Activated CD4-positive, alpha-beta memory T cell treated with anti-CD3 and anti-CD28 coated beads, Interleukin-2, amount 10 ng/mL, durations not matched to agents 7 days and 5 days (primary cell): ENCODE measurements at regions not wholly inside any gene's neighbourhood (a gene's known extent, or its start where the extent isn't known, plus 50 kb on each side); places are given as distances from the start of the nearest gene placed in this dataset.
"Not testable (repeated sequence)": the region's sequence is repeated elsewhere in the genome, so short reads cannot be mapped to it uniquely, and the experiment has no call there.

Source experiments
- CTCF ChIA-PET: fragments of 350-600 bp; sonication (Branson Sonifier 250); formaldehyde crosslinking; loops from one replicate; lab custom pipeline; 2021; ENCODE audit warnings: antibody characterized with exemption, inconsistent platforms; lab: Charles Lee
- POLR2A ChIA-PET: fragments of 350-600 bp; sonication (Branson Sonifier 250); formaldehyde crosslinking; loops from one replicate; lab custom pipeline; 2021; ENCODE audit warnings: antibody characterized with exemption; lab: Charles Lee
- DNase-seq: peaks from one replicate; pipeline ENCODE4 v3.0.0-alpha.2; 2020
- H3K27ac Mint-ChIP-seq: one replicate; pipeline ENCODE4 v1.8.0; 2021; ENCODE audit warnings: mild to moderate bottlenecking, mixed read lengths
- H3K27me3 Mint-ChIP-seq: one replicate; pipeline ENCODE4 v1.8.0; 2021; ENCODE audit warnings: mixed read lengths
- H3K36me3 Mint-ChIP-seq: one replicate; pipeline ENCODE4 v1.8.0; 2021; ENCODE audit warnings: low read depth, mixed read lengths
- H3K4me1 Mint-ChIP-seq: one replicate; pipeline ENCODE4 v1.8.0; 2021; ENCODE audit warnings: mixed read lengths
- H3K4me3 Mint-ChIP-seq: one replicate; pipeline ENCODE4 v1.8.0; 2021; ENCODE audit warnings: mild to moderate bottlenecking, mixed read lengths
- H3K9me3 Mint-ChIP-seq: one replicate; pipeline ENCODE4 v1.8.0; 2021; ENCODE audit warnings: mixed read lengths

GRCh38 chrX:13190051-13190450 lies 129.8 kb downstream of the ATXN3L start:
- Mint-ChIP-seq H3K4me1 (no peaks in the 10 kb centered on the region), H3K9me3 (no peaks in the 10 kb centered on the region), H3K4me3 (no peak overlapping the region), H3K27ac (no peak overlapping the region), H3K27me3 (no peaks in the 10 kb centered on the region), H3K36me3 (no peaks in the 10 kb centered on the region)
- CTCF ChIA-PET = no interaction called here
- POLR2A ChIA-PET = no interaction called here
- no peak for DNase-seq

- H3K27ac Mint-ChIP-seq = no peak overlapping the region
- no peaks in the 10 kb centered on the region for H3K27me3 Mint-ChIP-seq
- POLR2A ChIA-PET = no interaction called here
- no peaks in the 10 kb centered on the region for H3K4me1 Mint-ChIP-seq
- H3K36me3 Mint-ChIP-seq = peaks cover 1% of the 10 kb centered on the region
- H3K4me3 Mint-ChIP-seq = no peak overlapping the region
- H3K9me3 Mint-ChIP-seq = no peaks in the 10 kb centered on the region
- CTCF ChIA-PET = no interaction called here
- no peak for DNase-seq
These were observed 130.5 kb downstream of the ATXN3L start for GRCh38 chrX:13189380-13189779.

GRCh38 chrX:13188731-13189309 lies 131.0 kb downstream of the ATXN3L start:
- Mint-ChIP-seq H3K36me3 (peaks cover 3% of the 10 kb centered on the region), H3K4me3 (no peak overlapping the region), H3K27me3 (no peaks in the 10 kb centered on the region), H3K9me3 (no peaks in the 10 kb centered on the region), H3K4me1 (no peaks in the 10 kb centered on the region), H3K27ac (no peak overlapping the region)
- ChIA-PET POLR2A (no interaction called here), CTCF (no interaction called here)
- DNase-seq = no peak

DNA sequence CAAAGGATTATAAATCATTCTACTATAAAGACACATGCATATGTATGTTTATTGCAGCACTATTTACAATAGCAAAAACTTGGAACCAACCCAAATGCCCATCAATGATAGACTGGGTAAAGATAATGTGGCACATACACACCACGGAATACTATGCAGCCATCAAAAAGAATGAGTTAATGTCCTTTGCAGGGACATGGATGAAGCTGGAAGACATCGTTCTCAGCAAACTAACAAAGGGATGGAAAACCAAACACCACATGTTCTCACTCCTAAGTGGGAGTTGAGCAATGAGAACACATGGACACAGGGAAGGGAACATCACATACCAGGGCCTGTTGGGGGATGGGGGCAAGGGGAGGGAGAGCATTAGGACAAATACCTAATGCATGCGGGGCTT lies 133.2 kb downstream of the ATXN3L start:
- H3K9me3 Mint-ChIP-seq, CTCF ChIA-PET, POLR2A ChIA-PET, H3K36me3 Mint-ChIP-seq, H3K4me3 Mint-ChIP-seq, H3K27ac Mint-ChIP-seq, DNase-seq, H3K27me3 Mint-ChIP-seq, H3K4me1 Mint-ChIP-seq: not testable (repeated sequence)

DNA sequence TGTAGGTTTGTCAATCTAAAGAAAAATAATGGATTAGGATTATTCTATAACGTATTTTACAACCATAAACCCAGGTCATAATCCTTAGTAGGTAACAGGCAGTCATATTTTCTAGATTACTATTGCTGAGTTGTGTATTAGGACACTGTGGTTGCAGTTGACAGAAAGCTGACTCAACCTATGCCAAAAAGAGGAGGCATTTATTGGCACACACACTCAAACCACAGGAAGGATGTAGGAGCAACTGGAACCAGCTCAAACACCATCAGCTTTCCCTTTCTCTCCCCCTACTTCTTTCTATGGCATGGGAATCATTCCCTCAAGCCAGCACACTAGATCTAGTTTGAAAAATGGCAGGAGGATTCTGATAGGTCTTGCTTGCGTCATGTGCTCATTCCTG lies 136.4 kb upstream of the FAM9C start:
- Mint-ChIP-seq H3K4me3 (no peak overlapping the region), H3K36me3 (peaks cover 3% of the 10 kb centered on the region), H3K27me3 (no peaks in the 10 kb centered on the region), H3K9me3 (no peaks in the 10 kb centered on the region), H3K4me1 (peaks cover 4% of the 10 kb centered on the region), H3K27ac (no peak overlapping the region)
- CTCF ChIA-PET = no interaction called here
- POLR2A ChIA-PET = no interaction called here
- no peak for DNase-seq

DNA sequence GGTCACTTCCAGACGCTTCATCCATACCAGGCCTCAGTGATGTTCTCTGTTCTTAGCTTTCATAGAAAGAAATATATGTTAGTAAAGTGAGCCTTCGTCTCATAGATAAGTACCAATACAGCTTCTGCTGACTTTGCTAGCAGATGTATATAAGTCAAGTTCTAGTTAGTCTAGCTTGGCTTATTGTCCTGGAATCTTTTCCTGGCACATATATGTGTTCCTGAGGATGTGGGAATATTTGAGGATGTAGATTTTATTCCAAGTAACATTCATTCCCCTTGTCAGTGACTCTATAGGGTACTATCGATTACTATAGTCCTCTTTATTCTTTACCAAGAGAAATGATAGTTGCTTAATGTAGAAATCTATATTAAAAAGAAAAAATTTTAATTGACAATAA lies 135.2 kb upstream of the FAM9C start:
- H3K36me3 Mint-ChIP-seq = peaks cover 3% of the 10 kb centered on the region
- no peak overlapping the region for H3K27ac Mint-ChIP-seq
- POLR2A ChIA-PET = no interaction called here
- CTCF ChIA-PET = no interaction called here
- DNase-seq = no peak
- H3K27me3 Mint-ChIP-seq = no peaks in the 10 kb centered on the region
- no peak overlapping the region for H3K4me3 Mint-ChIP-seq
- H3K9me3 Mint-ChIP-seq = no peaks in the 10 kb centered on the region
- peaks cover 4% of the 10 kb centered on the region for H3K4me1 Mint-ChIP-seq

- H3K4me3 Mint-ChIP-seq = no peak overlapping the region
- no peak for DNase-seq
- POLR2A ChIA-PET = no interaction called here
- no peaks in the 10 kb centered on the region for H3K9me3 Mint-ChIP-seq
- H3K4me1 Mint-ChIP-seq = peaks cover 4% of the 10 kb centered on the region
- no peaks in the 10 kb centered on the region for H3K27me3 Mint-ChIP-seq
- no peaks in the 10 kb centered on the region for H3K36me3 Mint-ChIP-seq
- H3K27ac Mint-ChIP-seq = no peak overlapping the region
- CTCF ChIA-PET = no interaction called here
These were observed 134.7 kb upstream of the FAM9C start for GRCh38 chrX:13179100-13179499.

DNA sequence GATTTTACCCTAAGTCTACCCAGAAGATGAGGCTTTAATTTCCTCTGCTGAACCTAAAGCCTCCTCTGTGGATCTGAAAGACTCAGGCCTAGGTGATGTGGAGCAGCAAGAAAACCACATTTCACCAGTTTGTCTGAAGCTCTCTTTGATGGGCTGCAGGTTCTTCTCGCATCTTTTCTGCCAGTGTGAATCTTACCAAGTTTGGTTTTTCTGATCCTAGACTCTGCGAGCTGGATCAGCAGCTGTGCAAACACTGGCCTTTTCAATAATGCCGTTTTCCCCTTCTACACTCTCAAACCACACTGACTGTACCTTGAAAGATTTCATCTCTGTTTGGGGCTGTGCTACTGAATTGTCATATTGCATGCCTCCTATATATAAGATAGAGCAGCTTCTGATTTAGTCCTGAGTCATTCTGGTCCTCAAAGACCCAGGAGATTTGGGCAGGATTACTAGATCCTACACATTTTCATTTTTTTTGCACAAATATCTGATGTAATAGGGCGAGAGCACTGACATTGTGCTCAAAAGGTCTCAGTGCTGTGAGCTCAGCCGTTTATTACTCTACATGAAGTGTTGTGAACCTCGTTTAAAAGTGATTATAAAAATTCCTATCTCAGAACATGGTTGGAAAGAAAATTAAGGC lies 133.6 kb upstream of the FAM9C start:
- Mint-ChIP-seq H3K9me3 (no peaks in the 10 kb centered on the region), H3K27ac (no peak overlapping the region), H3K36me3 (no peaks in the 10 kb centered on the region), H3K27me3 (no peaks in the 10 kb centered on the region), H3K4me1 (peaks cover 4% of the 10 kb centered on the region), H3K4me3 (no peak overlapping the region)
- POLR2A ChIA-PET = interaction anchor here (0.6 kb wide), 1 partner anchor 227 kb away, joined by 3 read pairs; no protein-coding TSS in a partner anchor
- CTCF ChIA-PET = interaction anchor here (0.7 kb wide), 1 partner anchor 169 kb away, joined by 4 read pairs; no protein-coding TSS in a partner anchor
- DNase-seq = no peak

GRCh38 chrX:13175056-13175455 lies 130.6 kb upstream of the FAM9C start:
- ChIA-PET CTCF (interaction anchor here (0.6 kb wide), 1 partner anchor 474 kb away, joined by 5 read pairs; no protein-coding TSS in a partner anchor), POLR2A (no interaction called here)
- no peak overlapping the region for H3K27ac Mint-ChIP-seq
- H3K27me3 Mint-ChIP-seq = no peaks in the 10 kb centered on the region
- no peaks in the 10 kb centered on the region for H3K4me1 Mint-ChIP-seq
- no peaks in the 10 kb centered on the region for H3K36me3 Mint-ChIP-seq
- H3K9me3 Mint-ChIP-seq = no peaks in the 10 kb centered on the region
- no peak for DNase-seq
- H3K4me3 Mint-ChIP-seq = no peak overlapping the region

- Mint-ChIP-seq H3K4me3 (no peak overlapping the region), H3K9me3 (peaks cover 6% of the 10 kb centered on the region), H3K27ac (no peak overlapping the region), H3K4me1 (peaks cover 22% of the 10 kb centered on the region), H3K36me3 (peaks cover 12% of the 10 kb centered on the region), H3K27me3 (no peaks in the 10 kb centered on the region)
- DNase-seq = no peak
- CTCF ChIA-PET = no interaction called here
- POLR2A ChIA-PET = no interaction called here
These were observed 126.6 kb upstream of the FAM9C start for GRCh38 chrX:13170966-13171558.

DNA sequence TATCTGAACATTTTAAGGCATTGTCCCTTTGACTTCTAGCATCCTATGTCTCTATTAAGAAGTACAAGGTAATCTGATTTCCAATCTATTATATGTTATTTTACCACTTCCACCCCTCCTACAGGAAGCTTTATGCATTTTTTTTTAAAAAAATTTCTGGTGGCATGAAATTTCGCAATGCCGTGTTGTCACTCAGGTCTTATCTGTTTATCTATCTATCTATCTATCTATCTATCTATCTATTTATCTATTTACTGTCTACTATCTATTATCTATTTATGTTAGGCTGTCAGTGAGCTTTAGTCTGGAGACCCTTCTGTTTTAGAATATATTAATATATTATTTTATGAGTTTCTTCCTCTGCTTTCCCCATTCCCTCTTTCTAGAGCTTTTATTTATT lies 125.3 kb upstream of the FAM9C start:
- H3K4me3 Mint-ChIP-seq = no peak overlapping the region
- H3K27ac Mint-ChIP-seq = no peak overlapping the region
- ChIA-PET POLR2A (no interaction called here), CTCF (no interaction called here)
- DNase-seq = no peak
- peaks cover 12% of the 10 kb centered on the region for H3K36me3 Mint-ChIP-seq
- H3K27me3 Mint-ChIP-seq = no peaks in the 10 kb centered on the region
- H3K9me3 Mint-ChIP-seq = peaks cover 6% of the 10 kb centered on the region
- peaks cover 22% of the 10 kb centered on the region for H3K4me1 Mint-ChIP-seq

DNA sequence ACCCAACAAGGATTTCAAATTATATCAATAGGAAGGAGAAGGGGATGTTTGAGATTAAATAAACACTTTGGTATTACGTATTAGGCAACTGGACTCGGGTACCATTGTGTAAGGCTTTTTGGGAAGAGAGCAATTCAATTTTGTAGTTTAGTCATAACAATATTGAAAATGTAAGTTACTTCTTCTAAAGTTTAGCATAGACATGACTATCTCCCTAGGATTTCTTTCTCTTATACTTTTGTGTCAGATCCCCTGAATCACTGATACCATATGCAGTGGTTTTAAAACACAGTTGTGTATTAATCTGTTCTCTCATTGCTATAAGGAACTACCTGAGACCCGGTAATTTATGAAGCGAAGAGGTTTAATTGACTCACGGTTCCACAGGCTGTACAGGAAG lies 123.8 kb upstream of the FAM9C start:
- Mint-ChIP-seq H3K36me3 (peaks cover 12% of the 10 kb centered on the region), H3K4me1 (peaks cover 22% of the 10 kb centered on the region), H3K27me3 (no peaks in the 10 kb centered on the region), H3K9me3 (peaks cover 6% of the 10 kb centered on the region), H3K27ac (peak overlapping the region; percentile 61), H3K4me3 (no peak overlapping the region)
- DNase-seq = no peak
- POLR2A ChIA-PET = no interaction called here
- CTCF ChIA-PET = no interaction called here

DNA sequence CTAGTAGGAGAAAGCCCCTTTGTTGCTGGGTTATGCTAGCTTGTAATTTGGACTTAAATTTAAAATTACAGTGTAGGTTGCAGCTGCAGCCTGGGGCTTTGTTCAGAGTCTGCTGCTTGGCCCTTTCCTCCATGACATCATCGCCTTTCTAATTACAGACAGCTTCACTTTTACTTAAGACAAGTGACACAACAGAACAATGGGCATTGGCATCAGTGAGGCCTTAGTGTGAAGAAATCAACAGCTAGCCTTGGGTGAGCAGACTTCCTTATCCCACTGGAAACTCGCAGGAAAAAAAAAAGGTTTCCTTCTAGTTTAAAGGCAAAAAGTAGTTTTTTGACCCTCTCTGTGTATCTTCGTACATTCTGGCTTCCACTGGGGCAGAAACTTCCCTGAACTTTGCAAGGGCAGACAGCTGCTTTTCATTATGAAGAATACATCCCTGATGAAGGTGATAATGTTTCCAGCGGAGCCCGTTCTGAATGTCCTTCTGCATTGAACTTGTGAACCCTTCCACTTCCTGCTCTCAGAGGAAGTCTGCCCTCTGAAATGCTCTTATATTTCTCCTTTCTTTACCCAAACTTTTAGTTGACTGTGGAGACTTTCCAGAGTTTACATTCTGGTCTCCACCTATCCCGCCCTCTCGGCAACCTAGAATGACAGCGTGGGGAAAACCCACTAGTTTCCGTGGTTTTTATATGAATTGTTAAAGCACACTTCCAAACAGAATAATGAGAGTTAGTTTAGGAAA lies 123.2 kb upstream of the FAM9C start:
- H3K36me3 Mint-ChIP-seq = peaks cover 12% of the 10 kb centered on the region
- peaks cover 22% of the 10 kb centered on the region for H3K4me1 Mint-ChIP-seq
- ChIA-PET CTCF (no interaction called here), POLR2A (no interaction called here)
- peaks cover 6% of the 10 kb centered on the region for H3K9me3 Mint-ChIP-seq
- H3K27ac Mint-ChIP-seq = peak overlapping the region; percentile 61
- peak overlapping the region; percentile 43 for H3K4me3 Mint-ChIP-seq
- no peak for DNase-seq
- H3K27me3 Mint-ChIP-seq = no peaks in the 10 kb centered on the region
